ENCODE measurements at regions not wholly inside any gene's neighbourhood (a gene's known extent, or its start where the extent isn't known, plus 50 kb on each side); places are given as distances from the start of the nearest gene placed in this dataset.
A peak's percentile ranks its signal among the peaks of the same experiment; 100 is the strongest.

DNA sequence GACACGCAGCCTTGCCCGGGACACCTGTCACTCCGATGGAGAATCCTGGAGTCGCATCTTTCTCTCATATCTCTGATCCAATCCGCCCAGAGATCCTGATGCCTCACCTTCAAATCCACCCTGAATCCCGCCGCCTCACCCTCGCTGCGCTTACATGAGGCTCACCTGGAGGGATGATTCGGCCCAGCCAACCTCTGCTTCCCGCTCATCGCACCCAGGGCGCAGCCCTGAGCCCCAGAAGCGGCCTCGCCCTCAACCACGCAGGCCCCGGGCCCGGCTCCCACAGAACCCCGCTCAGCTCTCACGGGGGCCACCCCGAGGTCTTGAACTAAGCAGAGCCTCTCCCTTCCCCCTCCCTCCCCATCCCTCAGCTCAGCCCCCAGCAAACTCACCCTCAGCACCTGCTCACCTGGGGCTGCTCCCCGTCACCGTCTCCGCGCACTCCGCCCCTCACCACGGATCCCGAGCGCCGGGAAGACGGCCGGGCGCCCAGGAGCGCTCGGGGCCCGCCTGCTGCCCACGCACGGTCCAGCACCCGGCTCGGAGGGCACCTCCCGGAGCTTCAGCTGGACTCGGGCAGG, 160.0 kb downstream of the NDUFA10 start:
- Histone ChIP-seq H3K36me3 (no peaks in the 10 kb centered on the region), H3K27me3 (no peaks in the 10 kb centered on the region), H3K4me1 (no peaks in the 10 kb centered on the region), H3K4me3 (no peak overlapping the region), H3K27ac (no peak overlapping the region), H3K9me3 (replicated peaks) (peaks cover 17% of the 10 kb centered on the region)
- no peak for DNase-seq

DNA sequence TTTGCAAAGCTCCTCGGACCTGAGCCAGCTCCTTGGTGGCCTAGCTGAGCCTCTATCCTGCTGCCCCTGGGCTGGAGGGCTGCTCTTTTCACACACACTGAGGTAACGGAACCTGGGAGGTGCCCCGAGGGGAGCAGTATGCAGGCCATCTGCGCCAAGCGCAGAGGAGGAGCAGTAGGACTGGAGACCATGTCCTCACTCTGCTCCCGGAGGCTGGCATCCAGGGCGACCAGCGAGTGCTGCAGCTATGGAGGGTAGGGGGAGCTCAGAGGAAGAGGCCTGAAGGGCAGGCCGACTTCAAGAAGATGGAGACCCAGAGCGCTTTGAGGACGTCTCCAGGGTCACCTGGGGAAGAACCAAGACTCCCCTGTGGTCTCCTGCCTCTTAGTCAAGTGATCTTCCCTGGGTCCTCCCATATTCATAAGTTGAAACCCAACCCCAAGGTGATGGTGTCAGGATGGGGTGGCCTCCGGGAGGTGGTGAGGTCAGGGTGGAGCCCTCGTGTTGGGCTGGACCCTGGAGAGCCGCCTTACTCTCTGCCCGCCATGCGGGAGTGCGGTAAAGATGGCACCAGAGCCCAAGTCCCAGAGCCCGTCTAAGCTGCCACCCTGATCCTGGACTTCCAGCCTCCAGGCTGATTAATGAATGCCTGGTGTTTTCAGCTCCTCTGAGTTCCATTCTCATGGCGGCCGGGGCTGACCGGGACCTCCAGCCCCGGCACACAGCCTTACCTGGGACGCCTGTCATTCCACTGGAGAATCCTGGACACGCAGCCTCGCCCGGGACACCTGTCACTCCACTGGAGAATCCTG, 160.7 kb downstream of the NDUFA10 start:
- no peak overlapping the region for H3K27ac ChIP-seq
- DNase-seq, result no peak
- H3K4me1 ChIP-seq, result no peaks in the 10 kb centered on the region
- H3K36me3 ChIP-seq, result no peaks in the 10 kb centered on the region
- no peaks in the 10 kb centered on the region for H3K27me3 ChIP-seq
- H3K4me3 ChIP-seq, result no peak overlapping the region
- H3K9me3 ChIP-seq (replicated peaks), result peaks cover 17% of the 10 kb centered on the region

DNA sequence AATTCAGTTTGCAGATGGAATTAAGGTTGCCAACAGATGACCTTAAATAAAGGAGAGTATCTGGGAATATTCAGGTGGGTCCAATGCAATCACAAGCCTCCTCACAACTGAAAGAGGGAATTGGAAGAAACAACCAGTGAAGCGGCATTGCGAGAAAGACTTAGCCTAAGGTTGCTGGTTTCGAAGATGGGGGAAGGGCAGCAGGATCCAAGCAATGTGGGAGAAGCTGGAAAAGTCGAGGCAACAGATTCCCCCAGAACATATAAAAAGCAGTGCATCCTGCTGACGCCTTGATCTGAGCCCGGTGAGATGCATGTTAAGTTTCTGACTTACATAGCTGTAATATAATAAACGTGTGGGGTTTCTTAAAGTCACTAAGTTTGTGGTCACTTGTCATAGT, 162.5 kb downstream of the NDUFA10 start:
- H3K4me3 ChIP-seq, result no peak overlapping the region

DNA sequence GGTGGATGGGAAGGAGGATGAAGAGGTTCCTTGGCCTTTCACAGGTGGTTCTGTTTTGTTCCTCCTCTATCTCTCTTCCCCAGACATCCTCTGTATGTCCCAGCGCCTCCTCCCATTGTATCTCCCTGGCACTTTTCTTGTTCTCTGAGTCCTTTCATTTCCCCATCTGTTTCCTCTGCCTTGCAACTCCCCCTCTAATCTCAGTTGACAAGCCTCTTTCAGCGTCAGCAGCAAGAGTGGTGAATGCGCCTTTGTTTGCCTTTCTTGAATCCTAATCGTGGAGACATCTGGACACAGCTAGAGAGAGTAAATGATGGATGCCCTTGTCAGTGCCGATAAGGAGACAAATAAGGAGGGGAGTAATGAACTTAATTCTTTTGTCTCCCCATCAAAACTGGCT, 167.0 kb downstream of the NDUFA10 start:
- no peaks in the 10 kb centered on the region for H3K9me3 ChIP-seq (replicated peaks)
- no peaks in the 10 kb centered on the region for H3K4me1 ChIP-seq
- H3K27me3 ChIP-seq, result no peaks in the 10 kb centered on the region
- H3K4me3 ChIP-seq, result no peak overlapping the region
- H3K36me3 ChIP-seq, result no peaks in the 10 kb centered on the region
- H3K27ac ChIP-seq, result no peak overlapping the region
- no peak for DNase-seq

More for the DNA sequence above, 162.5 kb downstream of the NDUFA10 start:
- no peak overlapping the region for H3K27ac ChIP-seq
- H3K36me3 ChIP-seq, result no peaks in the 10 kb centered on the region
- no peak for DNase-seq
- H3K27me3 ChIP-seq, result no peaks in the 10 kb centered on the region
- H3K4me1 ChIP-seq, result no peaks in the 10 kb centered on the region
- peaks cover 12% of the 10 kb centered on the region; the same call in 1 of the 2 replicates for H3K9me3 ChIP-seq (replicated peaks)

DNA sequence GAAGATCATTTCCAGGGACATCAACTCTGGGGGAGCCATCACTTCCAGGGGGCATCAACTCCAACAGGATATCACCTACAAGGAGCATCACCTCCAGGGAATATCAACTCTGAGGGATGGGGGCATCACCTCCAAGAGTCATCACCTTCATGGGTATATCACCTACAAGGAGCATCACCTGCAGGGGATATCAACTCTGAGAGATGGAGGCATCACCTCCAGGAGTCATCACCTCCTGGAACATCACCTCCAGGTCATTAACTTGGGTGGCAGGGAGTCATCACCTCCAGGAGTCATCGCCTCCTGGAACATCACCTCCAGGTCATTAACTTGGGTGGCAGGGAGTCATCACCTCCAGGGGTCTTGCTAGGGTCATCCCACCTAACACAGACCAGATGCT, 167.6 kb downstream of the NDUFA10 start:
- Histone ChIP-seq H3K9me3 (replicated peaks) (no peaks in the 10 kb centered on the region), H3K4me1 (no peaks in the 10 kb centered on the region), H3K27me3 (no peaks in the 10 kb centered on the region), H3K27ac (no peak overlapping the region), H3K36me3 (no peaks in the 10 kb centered on the region), H3K4me3 (no peak overlapping the region)
- no peak for DNase-seq

DNA sequence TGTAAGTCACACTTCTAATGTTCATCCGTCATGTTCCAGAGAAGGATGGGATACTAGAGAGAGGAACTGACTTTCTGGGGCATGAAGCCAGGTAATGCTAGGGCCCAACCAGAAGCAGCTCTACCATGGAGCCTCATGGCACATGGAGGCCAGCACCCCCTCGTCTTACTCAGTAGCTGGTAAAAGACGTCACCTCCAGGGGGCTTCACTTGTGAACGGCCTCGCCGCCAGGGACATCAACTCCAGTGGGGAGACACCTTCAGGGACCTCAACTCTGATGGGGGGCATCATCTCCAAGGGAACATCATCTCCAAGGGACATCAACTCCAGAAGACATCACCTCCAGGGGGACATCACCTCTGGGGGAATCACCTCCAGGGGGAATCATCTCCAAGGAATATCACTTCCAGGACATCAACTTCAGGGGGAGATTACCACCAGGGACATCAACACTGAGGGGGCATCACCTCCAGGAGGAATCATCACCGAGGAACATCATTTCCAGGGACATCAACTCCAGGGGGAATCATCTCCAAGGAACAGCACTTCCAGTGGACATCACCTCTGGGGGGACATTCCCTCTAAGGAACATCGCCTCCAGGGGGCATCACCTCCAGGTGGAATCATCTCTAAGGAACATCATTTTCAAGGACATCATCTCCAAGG, 168.4 kb downstream of the NDUFA10 start:
- Histone ChIP-seq H3K4me3 (no peak overlapping the region), H3K4me1 (no peaks in the 10 kb centered on the region), H3K27me3 (no peaks in the 10 kb centered on the region), H3K36me3 (no peaks in the 10 kb centered on the region), H3K27ac (no peak overlapping the region), H3K9me3 (replicated peaks) (no peaks in the 10 kb centered on the region)
- DNase-seq, result no peak

DNA sequence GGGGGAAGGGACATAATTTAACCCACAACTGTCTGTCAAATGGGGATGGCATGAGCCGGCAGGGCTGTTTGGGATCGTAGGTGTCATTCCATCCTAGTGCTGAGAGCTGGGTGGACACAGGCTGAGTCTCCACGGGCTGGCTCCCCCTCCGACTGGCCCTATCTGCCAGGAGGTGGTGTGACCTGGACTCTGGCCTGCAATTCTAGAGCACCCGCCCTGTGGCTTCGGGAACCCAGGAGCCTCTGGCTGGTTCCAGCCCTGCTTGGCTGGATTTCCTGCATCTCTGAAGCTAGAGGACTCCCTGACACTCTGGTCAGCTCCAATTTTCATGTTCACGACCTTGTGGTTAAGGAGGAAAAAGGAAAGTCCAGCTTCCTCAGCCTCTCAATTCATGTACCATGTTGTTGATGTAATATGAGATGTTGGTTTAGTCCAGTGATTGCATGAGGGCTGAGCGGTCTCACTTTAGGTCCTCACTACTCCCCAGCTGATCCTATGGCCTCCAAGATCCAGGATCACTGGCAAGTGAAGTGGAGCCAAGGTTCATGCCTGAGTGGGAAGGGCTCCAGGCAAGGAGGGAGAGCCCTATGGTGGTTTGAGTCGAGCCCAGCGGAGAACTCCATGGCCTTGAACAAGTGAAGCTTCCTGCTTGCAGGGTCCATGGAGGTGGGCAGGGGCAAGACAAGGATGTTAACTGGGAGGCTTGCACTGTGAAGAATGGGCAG, 169.1 kb downstream of the NDUFA10 start:
- no peaks in the 10 kb centered on the region for H3K9me3 ChIP-seq (replicated peaks)
- no peak for DNase-seq

DNA sequence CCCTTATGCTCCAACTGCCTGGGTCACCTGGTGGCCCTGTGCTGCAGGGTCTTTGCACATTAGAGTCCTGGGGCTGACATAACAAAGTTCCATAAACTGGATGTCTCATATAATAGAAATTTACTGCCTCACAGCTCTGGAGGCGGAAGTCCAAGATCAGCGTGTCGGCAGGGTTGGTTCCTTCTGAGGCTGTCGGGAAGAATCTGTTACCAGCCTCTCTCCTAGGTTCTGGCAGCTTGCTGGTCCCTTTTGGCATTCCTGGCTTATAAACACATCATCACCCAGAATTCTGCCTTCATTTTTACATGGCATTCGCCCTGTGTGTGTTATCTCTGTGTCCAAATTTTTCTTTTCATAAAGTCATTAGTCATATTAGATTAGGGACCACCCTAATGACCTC, 170.5 kb downstream of the NDUFA10 start:
- H3K9me3 ChIP-seq (replicated peaks), result no peaks in the 10 kb centered on the region
- no peaks in the 10 kb centered on the region for H3K4me1 ChIP-seq
- no peak overlapping the region for H3K4me3 ChIP-seq
- no peak for DNase-seq
- no peaks in the 10 kb centered on the region for H3K36me3 ChIP-seq
- H3K27me3 ChIP-seq, result no peaks in the 10 kb centered on the region
- no peak overlapping the region for H3K27ac ChIP-seq

More for the DNA sequence above, 169.1 kb downstream of the NDUFA10 start:
- H3K27ac ChIP-seq, result no peak overlapping the region
- H3K27me3 ChIP-seq, result no peaks in the 10 kb centered on the region
- no peaks in the 10 kb centered on the region for H3K36me3 ChIP-seq
- H3K4me3 ChIP-seq, result no peak overlapping the region
- no peaks in the 10 kb centered on the region for H3K4me1 ChIP-seq

DNA sequence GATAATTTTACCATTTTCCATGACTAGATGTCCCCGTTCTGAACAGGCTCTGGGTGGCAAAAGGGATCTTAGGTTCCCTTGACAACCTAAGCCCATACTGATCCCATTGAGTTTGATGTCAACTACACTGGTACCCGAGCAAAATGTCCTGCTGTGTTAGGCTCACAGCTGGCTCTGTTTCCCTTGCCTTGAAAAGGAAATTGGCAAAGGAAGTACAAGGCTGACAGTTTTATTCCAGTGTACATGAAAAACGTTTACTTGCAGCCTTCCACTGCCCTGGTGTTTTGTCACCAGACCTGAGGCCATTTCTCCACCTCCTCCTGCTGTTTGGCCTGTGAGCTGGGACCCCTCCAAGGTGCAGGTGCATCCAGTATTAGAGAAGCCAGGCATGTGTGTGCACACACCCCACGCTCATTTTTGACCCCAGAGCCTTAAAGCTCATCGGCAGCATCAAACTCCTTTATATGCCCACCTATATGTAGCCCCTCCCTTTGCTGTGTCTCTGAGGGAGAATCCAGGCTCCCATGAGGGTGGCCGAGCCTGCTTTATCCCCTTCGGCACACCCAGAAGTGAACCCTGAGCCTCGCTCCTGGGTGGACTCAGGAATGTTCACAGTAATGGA, 171.3 kb downstream of the NDUFA10 start:
- H3K9me3 ChIP-seq (replicated peaks), result no peaks in the 10 kb centered on the region
- no peak overlapping the region for H3K4me3 ChIP-seq
- H3K36me3 ChIP-seq, result no peaks in the 10 kb centered on the region
- H3K27ac ChIP-seq, result no peak overlapping the region
- DNase-seq, result no peak
- H3K27me3 ChIP-seq, result no peaks in the 10 kb centered on the region
- H3K4me1 ChIP-seq, result no peaks in the 10 kb centered on the region

DNA sequence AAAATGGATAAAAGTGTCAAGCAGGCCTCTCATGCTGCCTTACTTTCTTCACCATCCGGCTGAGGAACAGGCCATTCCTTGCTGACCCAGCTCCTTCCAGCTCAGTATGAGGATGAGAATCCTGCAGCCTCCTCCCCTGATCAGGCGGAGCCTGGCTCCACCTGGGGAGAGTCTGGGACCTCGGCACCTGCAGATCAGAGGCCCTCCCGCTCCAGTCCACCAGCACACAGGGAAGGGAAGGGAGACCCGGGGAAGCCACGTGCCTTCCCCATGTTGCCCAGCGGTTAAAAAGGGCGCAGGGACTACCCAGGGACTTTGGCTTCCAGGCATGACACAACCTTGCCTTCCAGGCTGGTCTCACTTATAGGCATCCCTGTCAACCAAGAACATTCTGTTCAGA, 172.0 kb downstream of the NDUFA10 start:
- Histone ChIP-seq H3K27me3 (no peaks in the 10 kb centered on the region), H3K36me3 (no peaks in the 10 kb centered on the region), H3K4me1 (no peaks in the 10 kb centered on the region), H3K27ac (no peak overlapping the region), H3K4me3 (no peak overlapping the region), H3K9me3 (replicated peaks) (no peaks in the 10 kb centered on the region)
- DNase-seq, result no peak

DNA sequence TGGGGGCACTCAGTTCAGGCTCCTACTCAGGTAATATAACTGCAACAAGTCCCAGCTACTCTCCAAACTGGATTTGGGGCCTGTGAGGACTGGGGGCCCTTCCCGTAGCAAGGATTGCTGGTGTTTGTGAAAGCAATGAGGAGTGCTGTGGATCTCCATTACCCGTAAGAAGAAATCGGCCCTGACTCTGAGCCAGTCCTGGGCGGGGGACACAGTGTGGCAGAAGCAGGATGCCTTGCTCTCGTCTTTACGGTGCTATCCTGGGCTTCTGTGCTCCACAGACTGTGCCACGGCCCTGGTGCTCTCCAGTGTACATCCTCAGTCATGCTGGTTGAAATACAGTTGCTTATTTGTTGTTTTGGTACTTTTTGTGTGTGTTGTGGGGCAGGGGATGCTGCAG, 172.9 kb downstream of the NDUFA10 start:
- H3K27me3 ChIP-seq, result no peaks in the 10 kb centered on the region
- no peaks in the 10 kb centered on the region for H3K9me3 ChIP-seq (replicated peaks)
- H3K27ac ChIP-seq, result no peak overlapping the region
- no peak overlapping the region for H3K4me3 ChIP-seq
- H3K4me1 ChIP-seq, result no peaks in the 10 kb centered on the region
- H3K36me3 ChIP-seq, result no peaks in the 10 kb centered on the region
- DNase-seq, result no peak

DNA sequence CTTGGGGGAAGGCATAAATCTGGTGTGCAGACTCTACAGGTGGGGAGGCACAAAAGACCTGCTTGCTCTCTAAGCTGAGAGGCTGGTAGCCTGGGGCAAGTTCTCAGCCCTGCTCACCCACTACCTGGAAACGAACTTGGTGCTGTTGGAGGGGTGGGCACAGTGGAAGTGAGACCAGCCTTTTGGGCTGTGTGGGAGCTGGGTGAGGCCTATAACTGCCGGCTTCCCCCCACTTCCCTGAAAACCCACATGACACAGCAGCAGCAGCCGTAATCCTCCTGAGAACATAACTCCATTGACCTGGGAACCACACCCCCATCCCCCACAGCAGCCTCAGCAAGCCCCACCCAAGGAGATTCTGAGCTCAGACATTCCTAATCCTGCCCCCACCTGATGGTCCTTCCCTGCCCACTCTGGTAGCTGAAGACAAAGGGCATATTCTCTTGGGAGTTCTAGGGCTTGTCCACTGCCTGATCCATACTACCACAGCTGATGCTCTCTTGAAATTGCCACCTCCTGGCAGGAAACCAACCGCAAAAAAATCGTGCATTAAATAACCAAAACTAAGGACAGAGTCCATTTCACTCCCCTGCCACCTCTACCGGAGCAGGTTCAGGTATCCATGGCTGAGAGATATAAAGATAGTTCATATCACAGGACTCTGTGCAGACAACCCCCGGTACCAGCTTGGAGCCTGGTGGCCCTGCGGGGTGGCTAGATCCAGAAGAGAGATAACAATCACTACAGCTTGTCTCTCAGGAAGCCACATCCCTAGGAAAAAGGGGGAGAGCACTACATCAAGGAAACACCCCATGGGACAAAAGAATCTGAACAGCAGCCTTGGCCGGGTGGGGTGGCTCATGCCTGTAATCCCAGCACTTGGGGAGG, 178.1 kb downstream of the NDUFA10 start:
- Histone ChIP-seq H3K9me3 (replicated peaks) (no peaks in the 10 kb centered on the region), H3K36me3 (no peaks in the 10 kb centered on the region), H3K27ac (no peak overlapping the region), H3K27me3 (no peaks in the 10 kb centered on the region), H3K4me3 (no peak overlapping the region), H3K4me1 (no peaks in the 10 kb centered on the region)
- DNase-seq, result peak in 1 of 2 experiments; percentile 9

DNA sequence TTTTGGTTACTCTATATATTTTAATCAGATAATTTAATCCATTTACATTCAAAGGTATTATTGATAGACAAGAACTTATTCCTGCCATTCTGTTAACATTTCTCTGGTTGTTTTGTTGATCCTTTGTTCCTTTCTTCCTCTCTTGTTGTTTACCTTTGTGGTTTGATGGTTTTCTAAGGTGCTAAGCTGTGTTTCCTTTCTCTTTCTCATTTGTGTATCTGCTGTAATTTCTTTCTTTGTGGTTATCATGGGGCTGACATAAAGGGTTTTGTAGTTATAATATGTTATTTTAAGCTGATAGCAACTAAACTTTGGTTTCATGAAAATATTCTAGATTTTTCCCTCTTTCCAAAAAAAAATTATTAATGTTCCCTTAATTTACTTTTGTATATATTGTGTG, 179.2 kb downstream of the NDUFA10 start:
- Histone ChIP-seq H3K4me3 (no peak overlapping the region), H3K4me1 (no peaks in the 10 kb centered on the region), H3K27me3 (no peaks in the 10 kb centered on the region), H3K27ac (no peak overlapping the region), H3K9me3 (replicated peaks) (no peaks in the 10 kb centered on the region), H3K36me3 (no peaks in the 10 kb centered on the region)
- no peak for DNase-seq

DNA sequence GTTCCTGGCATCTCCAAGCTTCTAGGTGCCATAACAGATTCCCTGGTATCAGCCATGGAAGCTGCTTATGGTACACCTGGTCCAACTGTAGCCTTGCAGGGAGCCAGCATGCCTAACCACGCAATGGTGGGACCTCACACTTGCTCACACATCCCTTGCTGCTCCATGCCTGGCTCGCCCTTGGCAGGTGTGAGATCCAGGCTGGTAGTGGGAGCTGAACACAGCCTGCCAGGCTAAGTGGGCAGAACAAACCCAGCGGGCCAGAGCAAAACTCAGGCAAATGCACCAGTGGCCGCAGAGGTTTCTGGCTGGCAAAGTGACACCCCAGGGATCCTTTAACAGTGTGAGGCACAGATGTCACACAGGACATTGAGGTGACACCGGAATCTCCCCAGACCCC, 185.8 kb downstream of the NDUFA10 start:
- no peak for DNase-seq
- no peaks in the 10 kb centered on the region for H3K36me3 ChIP-seq
- no peak overlapping the region for H3K4me3 ChIP-seq
- no peak overlapping the region for H3K27ac ChIP-seq
- 0 out of 2 replicates have a peak, but pooled peaks cover 3% of the 10 kb centered on the region for H3K9me3 ChIP-seq (replicated peaks)
- H3K27me3 ChIP-seq, result no peaks in the 10 kb centered on the region
- H3K4me1 ChIP-seq, result no peaks in the 10 kb centered on the region
